Kidney (tissue), 13 donors: ENCODE measurements at regions not wholly inside any gene's neighbourhood (a gene's known extent, or its start where the extent isn't known, plus 50 kb on each side); places are given as distances from the start of the nearest gene placed in this dataset.
A peak's percentile ranks its signal among the peaks of the same experiment; 100 is the strongest.

Source experiments
- DNase-seq, 5 donors: peaks; one replicate each; pipeline ENCODE4 v3.0.0-alpha.2; 2013 to 2020
- FAIRE-seq: peaks from 2 replicates; lab custom pipeline; 2012; peaks lifted over from hg19 to GRCh38; lab: Jason Lieb, UNC
- H3K27ac ChIP-seq, 2 donors: one replicate each; pipeline ENCODE4 v1.7.0; 2013; ENCODE audit warnings: low read depth in 2 of 2, low read length in 2 of 2, inconsistent platforms in 1 of 2
- H3K27me3 ChIP-seq: one replicate; pipeline ENCODE4 v1.7.1; 2013; ENCODE audit warnings: low read length, inconsistent platforms; ENCODE audit not compliant: control insufficient read depth, insufficient read depth
- H3K36me3 ChIP-seq, 3 donors: one replicate each; pipeline versions ENCODE4 v1.7.0 to v1.7.1; 2013; ENCODE audit warnings: low read length in 3 of 3, control low read depth in 1 of 3, inconsistent platforms in 1 of 3; ENCODE audit not compliant: insufficient read depth in 3 of 3, control insufficient read depth in 2 of 3
- H3K4me1 ChIP-seq, 3 donors: one replicate each; pipeline versions ENCODE4 v1.7.0 to v1.7.1; 2013; ENCODE audit warnings: low read length in 3 of 3, inconsistent platforms in 1 of 3, low read depth in 1 of 3; ENCODE audit not compliant: control insufficient read depth in 2 of 3, insufficient read depth in 2 of 3
- H3K4me3 ChIP-seq, 3 donors: one replicate each; pipeline versions ENCODE4 v1.7.0 to v1.8.1; 2013; ENCODE audit warnings: low read length in 3 of 3, control low read depth in 1 of 3, inconsistent platforms in 1 of 3
- H3K9ac ChIP-seq, 3 donors: one replicate each; pipeline versions ENCODE4 v1.7.0 to v1.7.1; 2013; ENCODE audit warnings: low read length in 3 of 3, control low read depth in 1 of 3, inconsistent platforms in 1 of 3
- H3K9me3 ChIP-seq, 3 donors: one replicate each; pipeline versions ENCODE4 v1.7.0 to v1.7.1; 2013; ENCODE audit warnings: low read length in 3 of 3, control low read depth in 1 of 3, inconsistent platforms in 1 of 3; ENCODE audit not compliant: control insufficient read depth in 2 of 3, insufficient read depth in 1 of 3
- intact Hi-C: fragments of 100-400 bp; cut with DNase I; formaldehyde crosslinking; loops from one replicate; pipeline ENCODE4 v1.11.1; 2022
- TF ChIP-seq, protein P1 (sequence below): IDR thresholded peaks from 3 replicates; pipeline ENCODE4 v1.5.1; 2012; ENCODE audit warnings: mild to moderate bottlenecking, moderate library complexity, borderline replicate concordance; ENCODE audit not compliant: insufficient read depth; ENCODE audit errors: extremely low read depth
- donor health status: control.
- donor health status: control.
- donor health status: control.
- donor health status: control.
- donor health status: control.
- donor health status: DM: yes; HTN: yes; CAD: no.
- donor health status: Normal renal cell carcinoma (clear cell type).

GRCh38 chr1:39085174-39085573 lies 59.0 kb downstream of the NDUFS5 start:
- Histone ChIP-seq H3K4me3 (no peak overlapping the region), H3K36me3 (no peaks in the 10 kb centered on the region), H3K4me1 (peaks cover 0 to under 1% (median 0%) of the 10 kb centered on the region in 3 donors), H3K27me3 (no peaks in the 10 kb centered on the region), H3K9ac (no peak overlapping the region), H3K9me3 (no peaks in the 10 kb centered on the region), H3K27ac (no peak overlapping the region)
- TF ChIP-seq, protein P1, sequence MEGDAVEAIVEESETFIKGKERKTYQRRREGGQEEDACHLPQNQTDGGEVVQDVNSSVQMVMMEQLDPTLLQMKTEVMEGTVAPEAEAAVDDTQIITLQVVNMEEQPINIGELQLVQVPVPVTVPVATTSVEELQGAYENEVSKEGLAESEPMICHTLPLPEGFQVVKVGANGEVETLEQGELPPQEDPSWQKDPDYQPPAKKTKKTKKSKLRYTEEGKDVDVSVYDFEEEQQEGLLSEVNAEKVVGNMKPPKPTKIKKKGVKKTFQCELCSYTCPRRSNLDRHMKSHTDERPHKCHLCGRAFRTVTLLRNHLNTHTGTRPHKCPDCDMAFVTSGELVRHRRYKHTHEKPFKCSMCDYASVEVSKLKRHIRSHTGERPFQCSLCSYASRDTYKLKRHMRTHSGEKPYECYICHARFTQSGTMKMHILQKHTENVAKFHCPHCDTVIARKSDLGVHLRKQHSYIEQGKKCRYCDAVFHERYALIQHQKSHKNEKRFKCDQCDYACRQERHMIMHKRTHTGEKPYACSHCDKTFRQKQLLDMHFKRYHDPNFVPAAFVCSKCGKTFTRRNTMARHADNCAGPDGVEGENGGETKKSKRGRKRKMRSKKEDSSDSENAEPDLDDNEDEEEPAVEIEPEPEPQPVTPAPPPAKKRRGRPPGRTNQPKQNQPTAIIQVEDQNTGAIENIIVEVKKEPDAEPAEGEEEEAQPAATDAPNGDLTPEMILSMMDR: no peak
- intact Hi-C loops: no loop called here
- FAIRE-seq (no peak), DNase-seq (no peak)

DNA sequence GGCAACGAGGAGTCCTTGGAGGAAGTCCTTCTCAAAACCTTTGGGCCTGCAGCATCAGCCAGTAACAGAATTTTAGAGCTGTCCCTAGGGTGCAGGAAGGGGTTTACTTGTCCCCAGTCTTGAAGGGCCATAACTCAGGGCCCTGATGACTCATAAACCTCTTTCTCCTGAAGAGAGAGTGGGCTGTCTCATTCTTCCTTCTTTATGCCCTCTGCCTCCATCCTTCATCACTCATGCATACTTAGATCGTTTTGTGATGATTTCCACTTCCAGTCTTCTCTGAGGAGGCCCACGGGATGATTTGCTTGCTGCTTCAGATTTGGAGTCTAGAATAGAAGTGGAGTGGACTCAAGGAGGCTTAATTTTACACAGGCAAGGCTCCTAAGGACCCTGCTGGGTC lies 60.2 kb downstream of the NDUFS5 start:
- intact Hi-C loops: no loop called here
- peak in 1 of 5 donors; percentile 53 for DNase-seq
- Histone ChIP-seq H3K4me3 (no peak overlapping the region), H3K36me3 (no peaks in the 10 kb centered on the region), H3K9ac (no peak overlapping the region), H3K4me1 (peaks cover 0 to 4% (median 0%) of the 10 kb centered on the region in 3 donors), H3K27ac (peak overlapping the region; percentile 49 to 63), H3K9me3 (no peaks in the 10 kb centered on the region), H3K27me3 (no peaks in the 10 kb centered on the region)
- FAIRE-seq: no peak
- TF ChIP-seq, protein P1: no peak

DNA sequence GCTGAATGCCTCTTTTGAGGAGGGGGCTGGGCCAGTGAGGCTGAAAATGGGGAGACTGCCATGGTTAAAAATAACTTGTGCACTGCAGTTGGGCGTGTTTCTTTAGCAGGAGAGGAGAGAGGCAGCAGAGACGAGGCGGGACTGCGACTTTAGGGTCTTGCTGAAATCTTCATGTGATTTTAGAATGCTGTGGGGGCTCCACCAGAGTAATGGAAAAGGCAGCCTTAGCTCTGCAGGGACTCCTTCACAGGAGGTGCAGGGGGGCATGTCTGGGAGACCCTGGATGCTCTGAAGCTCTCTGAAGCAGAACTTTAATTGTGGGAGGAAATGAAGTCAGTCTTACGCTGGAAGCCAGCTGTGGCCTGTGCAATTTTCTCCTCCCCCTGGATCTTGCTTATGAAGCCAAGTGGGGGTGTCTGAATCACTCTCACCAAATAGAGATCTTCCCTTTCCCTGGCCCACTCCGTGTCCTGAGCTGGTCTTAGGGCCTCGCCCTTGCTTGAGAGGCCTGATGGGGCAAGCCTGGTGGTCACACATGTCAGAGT lies 60.8 kb downstream of the NDUFS5 start:
- FAIRE-seq: no peak
- H3K9ac ChIP-seq: no peak overlapping the region

More for the DNA sequence above, 60.8 kb downstream of the NDUFS5 start:
- no peaks in the 10 kb centered on the region for H3K36me3 ChIP-seq
- H3K27ac ChIP-seq: peak overlapping the region; percentile 49 to 63
- H3K27me3 ChIP-seq: no peaks in the 10 kb centered on the region
- H3K9me3 ChIP-seq: no peaks in the 10 kb centered on the region
- peak in 4 of 5 donors; percentile 45 to 88 (median 64) for DNase-seq
- H3K4me3 ChIP-seq: no peak overlapping the region
- intact Hi-C loops: no loop called here
- peaks cover 0 to 4% (median 0%) of the 10 kb centered on the region in 3 donors for H3K4me1 ChIP-seq
- TF ChIP-seq, protein P1: no peak
